ENCODE measurements at regions not wholly inside any gene's neighbourhood (a gene's known extent, or its start where the extent isn't known, plus 50 kb on each side); places are given as distances from the start of the nearest gene placed in this dataset.

- Histone ChIP-seq H3K4me3 (no peak overlapping the region), H3K4me1 (no peaks in the 10 kb centered on the region), H3K9me3 (no peaks in the 10 kb centered on the region), H3K27ac (no peak overlapping the region), H3K36me3 (no peaks in the 10 kb centered on the region), H3K27me3 (no peaks in the 10 kb centered on the region)
- TF ChIP-seq, protein P1, sequence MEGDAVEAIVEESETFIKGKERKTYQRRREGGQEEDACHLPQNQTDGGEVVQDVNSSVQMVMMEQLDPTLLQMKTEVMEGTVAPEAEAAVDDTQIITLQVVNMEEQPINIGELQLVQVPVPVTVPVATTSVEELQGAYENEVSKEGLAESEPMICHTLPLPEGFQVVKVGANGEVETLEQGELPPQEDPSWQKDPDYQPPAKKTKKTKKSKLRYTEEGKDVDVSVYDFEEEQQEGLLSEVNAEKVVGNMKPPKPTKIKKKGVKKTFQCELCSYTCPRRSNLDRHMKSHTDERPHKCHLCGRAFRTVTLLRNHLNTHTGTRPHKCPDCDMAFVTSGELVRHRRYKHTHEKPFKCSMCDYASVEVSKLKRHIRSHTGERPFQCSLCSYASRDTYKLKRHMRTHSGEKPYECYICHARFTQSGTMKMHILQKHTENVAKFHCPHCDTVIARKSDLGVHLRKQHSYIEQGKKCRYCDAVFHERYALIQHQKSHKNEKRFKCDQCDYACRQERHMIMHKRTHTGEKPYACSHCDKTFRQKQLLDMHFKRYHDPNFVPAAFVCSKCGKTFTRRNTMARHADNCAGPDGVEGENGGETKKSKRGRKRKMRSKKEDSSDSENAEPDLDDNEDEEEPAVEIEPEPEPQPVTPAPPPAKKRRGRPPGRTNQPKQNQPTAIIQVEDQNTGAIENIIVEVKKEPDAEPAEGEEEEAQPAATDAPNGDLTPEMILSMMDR (IDR thresholded peaks at IDR 0.05): no peak
- ATAC-seq: no peak
- WGBS, 2 donors: 36 to 42% methylated on average over 2 of the region's 2 CpGs
- intact Hi-C loops (cut with DNase I): no loop called here
- DNase-seq: no peak
- FAIRE-seq: no peak
Measured at GRCh38 chr5:164302533-164303235, 797.3 kb downstream of the MAT2B start.

- TF ChIP-seq, protein P1 (IDR thresholded peaks at IDR 0.05): no peak
- 55 to 63% methylated on average over 2 of the region's 2 CpGs for WGBS, 2 donors
- FAIRE-seq (no peak), DNase-seq (no peak), ATAC-seq (no peak)
- Histone ChIP-seq H3K27me3 (no peaks in the 10 kb centered on the region), H3K4me3 (no peak overlapping the region), H3K9me3 (no peaks in the 10 kb centered on the region), H3K27ac (no peak overlapping the region), H3K36me3 (no peaks in the 10 kb centered on the region), H3K4me1 (no peaks in the 10 kb centered on the region)
- intact Hi-C loops (cut with DNase I): no loop called here
Measured at GRCh38 chr5:164303646-164304215, 798.3 kb downstream of the MAT2B start.

DNA sequence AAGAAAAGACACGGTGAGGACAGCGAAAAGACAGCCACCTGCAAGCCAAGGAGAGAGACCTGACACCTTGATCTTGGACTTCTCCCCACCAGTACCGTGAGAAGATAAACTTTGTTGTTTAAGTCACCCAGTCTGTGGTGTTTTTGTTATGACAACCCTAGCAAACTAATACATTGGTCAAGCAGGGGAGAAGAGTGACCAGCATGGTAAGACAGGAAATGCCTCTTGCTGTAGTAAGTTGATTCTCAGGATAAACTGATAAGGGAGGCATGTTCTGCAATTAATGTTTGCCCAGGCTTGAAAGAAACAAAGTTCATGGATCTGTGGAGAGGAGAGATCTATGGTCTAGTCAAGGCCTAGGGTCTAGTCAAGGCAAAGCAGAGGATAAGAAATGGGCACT, 801.2 kb downstream of the MAT2B start:
- no peaks in the 10 kb centered on the region for H3K9me3 ChIP-seq
- H3K4me3 ChIP-seq: no peak overlapping the region
- H3K4me1 ChIP-seq: no peaks in the 10 kb centered on the region
- H3K27ac ChIP-seq: no peak overlapping the region
- ATAC-seq: no peak
- DNase-seq: no peak
- H3K27me3 ChIP-seq: no peaks in the 10 kb centered on the region
- TF ChIP-seq, protein P1 (IDR thresholded peaks at IDR 0.05): no peak
- no peaks in the 10 kb centered on the region for H3K36me3 ChIP-seq
- WGBS, 2 donors: 80 to 89% methylated on average over 3 of the region's 3 CpGs
- intact Hi-C loops (cut with DNase I): no loop called here
- no peak for FAIRE-seq

GRCh38 chr5:164312801-164313200, 807.4 kb downstream of the MAT2B start:
- TF ChIP-seq, protein P1 (IDR thresholded peaks at IDR 0.05): no peak
- no peak for DNase-seq
- Histone ChIP-seq H3K27me3 (peaks cover 0 to 3% (median 0%) of the 10 kb centered on the region in 4 donors), H3K4me3 (no peak overlapping the region), H3K9me3 (no peaks in the 10 kb centered on the region), H3K27ac (no peak overlapping the region), H3K36me3 (no peaks in the 10 kb centered on the region), H3K4me1 (no peaks in the 10 kb centered on the region)
- intact Hi-C loops (cut with DNase I): no loop called here
- FAIRE-seq: no peak
- no peak for ATAC-seq
- whole genome bisulfite sequencing, 2 donors: 63 to 82% methylated on average over 5 of the region's 5 CpGs

GRCh38 chr5:164317676-164318075, 812.3 kb downstream of the MAT2B start:
- DNase-seq: no peak
- Histone ChIP-seq H3K36me3 (no peaks in the 10 kb centered on the region), H3K27ac (no peak overlapping the region), H3K9me3 (no peaks in the 10 kb centered on the region), H3K27me3 (peaks cover 0 to 4% (median 0%) of the 10 kb centered on the region in 4 donors), H3K4me1 (no peaks in the 10 kb centered on the region), H3K4me3 (no peak overlapping the region)
- no peak for FAIRE-seq
- ATAC-seq: no peak
- 71 to 83% methylated on average over 1 of the region's 1 CpG for WGBS, 2 donors
- TF ChIP-seq, protein P1 (IDR thresholded peaks at IDR 0.05): no peak
- intact Hi-C loops (cut with DNase I): no loop called here

Data from pancreas (tissue), 10 donors.